ENCODE measurements at regions not wholly inside any gene's neighbourhood (a gene's known extent, or its start where the extent isn't known, plus 50 kb on each side); places are given as distances from the start of the nearest gene placed in this dataset.
A peak's percentile ranks its signal among the peaks of the same experiment; 100 is the strongest.

DNA sequence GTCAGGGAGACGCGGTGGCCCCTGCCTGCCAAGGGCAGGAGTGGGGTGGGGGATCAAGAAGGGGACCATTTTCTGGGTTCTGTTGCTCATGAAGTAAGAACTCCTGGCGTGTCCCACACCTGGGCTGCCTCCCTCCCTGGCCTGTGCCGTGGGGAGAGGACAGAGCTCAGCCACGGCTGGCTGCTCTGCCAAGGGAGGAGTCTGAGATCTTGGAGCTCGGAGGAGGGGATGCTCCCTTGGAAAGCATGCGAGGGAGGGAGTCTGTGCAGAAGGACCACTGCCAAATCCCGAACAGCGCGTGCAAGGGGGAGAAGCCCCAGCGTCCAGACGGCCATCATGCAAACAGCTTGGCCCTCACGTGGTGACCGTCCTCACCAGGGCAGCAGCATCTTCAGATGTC lies 64.2 kb upstream of the ZNF469 start:
- H3K4me1 ChIP-seq (ENCODE audit: low read depth) = no peaks in the 10 kb centered on the region
- TF ChIP-seq, protein P1, sequence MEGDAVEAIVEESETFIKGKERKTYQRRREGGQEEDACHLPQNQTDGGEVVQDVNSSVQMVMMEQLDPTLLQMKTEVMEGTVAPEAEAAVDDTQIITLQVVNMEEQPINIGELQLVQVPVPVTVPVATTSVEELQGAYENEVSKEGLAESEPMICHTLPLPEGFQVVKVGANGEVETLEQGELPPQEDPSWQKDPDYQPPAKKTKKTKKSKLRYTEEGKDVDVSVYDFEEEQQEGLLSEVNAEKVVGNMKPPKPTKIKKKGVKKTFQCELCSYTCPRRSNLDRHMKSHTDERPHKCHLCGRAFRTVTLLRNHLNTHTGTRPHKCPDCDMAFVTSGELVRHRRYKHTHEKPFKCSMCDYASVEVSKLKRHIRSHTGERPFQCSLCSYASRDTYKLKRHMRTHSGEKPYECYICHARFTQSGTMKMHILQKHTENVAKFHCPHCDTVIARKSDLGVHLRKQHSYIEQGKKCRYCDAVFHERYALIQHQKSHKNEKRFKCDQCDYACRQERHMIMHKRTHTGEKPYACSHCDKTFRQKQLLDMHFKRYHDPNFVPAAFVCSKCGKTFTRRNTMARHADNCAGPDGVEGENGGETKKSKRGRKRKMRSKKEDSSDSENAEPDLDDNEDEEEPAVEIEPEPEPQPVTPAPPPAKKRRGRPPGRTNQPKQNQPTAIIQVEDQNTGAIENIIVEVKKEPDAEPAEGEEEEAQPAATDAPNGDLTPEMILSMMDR (IDR thresholded peaks at IDR 0.05) = no peak
- ATAC-seq = no peak
- no peak overlapping the region for H3K4me3 ChIP-seq
- DNase-seq = no peak
- intact Hi-C loops (cut with DNase I, micrococcal nuclease) = no loop called here
- no peaks in the 10 kb centered on the region for H3K9me3 ChIP-seq
- no peaks in the 10 kb centered on the region for H3K36me3 ChIP-seq (ENCODE audit: low read depth)

DNA sequence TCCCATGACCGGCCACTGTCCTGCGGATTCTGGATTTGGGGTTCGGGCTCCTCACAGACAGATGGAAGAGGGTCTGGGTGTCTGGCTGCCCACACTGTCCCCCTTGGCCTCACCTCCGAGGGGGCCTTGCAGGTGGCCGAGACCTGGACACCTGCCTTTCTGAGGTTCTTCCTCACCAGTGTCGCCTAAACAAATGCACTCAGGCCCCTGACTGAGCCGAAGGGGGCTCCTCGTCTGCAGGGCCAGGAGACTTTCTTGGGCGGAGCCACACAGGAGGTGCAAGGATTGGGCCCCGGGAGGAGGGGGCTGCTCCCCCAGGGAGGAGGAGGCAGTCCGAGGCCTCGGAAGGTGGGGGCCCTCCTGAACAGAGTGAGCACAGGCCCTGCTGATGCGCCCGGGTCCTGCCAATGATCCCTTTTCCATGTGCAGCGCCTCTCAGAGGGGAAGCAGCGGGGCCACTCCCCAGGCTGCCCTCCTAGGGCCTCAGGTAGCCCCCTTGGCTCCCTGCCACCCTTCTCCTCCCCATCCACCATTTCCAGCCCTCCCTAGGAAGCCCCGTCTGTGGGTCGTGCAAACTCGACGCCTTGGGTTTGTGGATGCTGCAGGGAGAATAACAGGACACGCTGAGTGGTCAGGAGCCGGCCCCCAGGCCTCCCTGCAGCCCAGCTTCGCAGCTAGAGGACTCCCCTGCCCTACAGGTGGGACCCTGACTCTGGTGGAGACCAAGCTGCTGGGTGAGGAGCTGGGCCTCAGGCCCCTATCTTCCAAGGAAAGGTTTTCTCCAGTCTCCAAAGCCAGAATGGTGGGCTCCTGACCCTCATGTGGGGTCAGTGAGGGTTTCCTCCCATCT lies 63.4 kb upstream of the ZNF469 start:
- Histone ChIP-seq H3K4me1 (ENCODE audit: low read depth) (no peaks in the 10 kb centered on the region), H3K9me3 (no peaks in the 10 kb centered on the region), H3K36me3 (ENCODE audit: low read depth) (no peaks in the 10 kb centered on the region), H3K4me3 (no peak overlapping the region)
- no peak for ATAC-seq
- intact Hi-C loops (cut with DNase I, micrococcal nuclease) = no loop called here
- DNase-seq = peak in 1 of 3 donors; percentile 29
- TF ChIP-seq, protein P1 (IDR thresholded peaks at IDR 0.05) = no peak

DNA sequence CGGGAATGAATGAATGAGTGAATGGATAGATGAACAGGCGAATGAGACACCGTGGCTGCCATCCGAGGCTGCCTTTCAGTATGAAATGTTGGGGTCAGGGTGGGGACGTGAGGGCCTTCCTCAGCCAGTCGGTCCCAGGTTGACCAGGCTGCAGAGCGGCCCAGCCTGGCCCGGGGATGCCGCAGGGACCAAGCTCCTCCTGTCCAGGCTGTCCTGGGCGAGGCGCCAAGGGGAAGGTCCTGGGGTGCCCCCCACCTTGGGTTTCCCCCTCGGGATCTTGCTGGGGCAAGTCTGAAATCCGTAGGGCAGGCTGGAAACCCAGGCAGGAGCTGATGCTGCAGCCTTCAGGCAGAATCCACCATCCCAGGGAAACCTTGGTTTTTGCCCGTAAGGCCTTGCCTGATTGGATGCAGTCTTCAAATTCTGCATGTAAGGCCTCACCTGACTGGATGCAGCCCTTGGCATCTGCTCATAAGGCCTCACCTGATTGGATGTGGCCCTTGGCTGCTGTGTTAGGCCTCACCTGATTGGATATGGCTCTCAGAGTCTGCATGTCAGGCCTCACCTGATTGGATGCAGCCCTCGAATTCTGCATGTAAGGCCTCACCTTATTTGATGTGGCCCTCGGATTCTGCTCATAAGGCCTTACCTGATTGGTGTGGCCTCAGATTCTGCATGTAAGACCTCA lies 61.7 kb upstream of the ZNF469 start:
- Histone ChIP-seq H3K4me3 (no peak overlapping the region), H3K36me3 (ENCODE audit: low read depth) (no peaks in the 10 kb centered on the region), H3K4me1 (ENCODE audit: low read depth) (no peaks in the 10 kb centered on the region), H3K9me3 (no peaks in the 10 kb centered on the region)
- peak in 1 of 3 donors; percentile 36 for DNase-seq
- intact Hi-C loops (cut with DNase I, micrococcal nuclease) = no loop called here
- ATAC-seq = no peak
- TF ChIP-seq, protein P1 (IDR thresholded peaks at IDR 0.05) = no peak

DNA sequence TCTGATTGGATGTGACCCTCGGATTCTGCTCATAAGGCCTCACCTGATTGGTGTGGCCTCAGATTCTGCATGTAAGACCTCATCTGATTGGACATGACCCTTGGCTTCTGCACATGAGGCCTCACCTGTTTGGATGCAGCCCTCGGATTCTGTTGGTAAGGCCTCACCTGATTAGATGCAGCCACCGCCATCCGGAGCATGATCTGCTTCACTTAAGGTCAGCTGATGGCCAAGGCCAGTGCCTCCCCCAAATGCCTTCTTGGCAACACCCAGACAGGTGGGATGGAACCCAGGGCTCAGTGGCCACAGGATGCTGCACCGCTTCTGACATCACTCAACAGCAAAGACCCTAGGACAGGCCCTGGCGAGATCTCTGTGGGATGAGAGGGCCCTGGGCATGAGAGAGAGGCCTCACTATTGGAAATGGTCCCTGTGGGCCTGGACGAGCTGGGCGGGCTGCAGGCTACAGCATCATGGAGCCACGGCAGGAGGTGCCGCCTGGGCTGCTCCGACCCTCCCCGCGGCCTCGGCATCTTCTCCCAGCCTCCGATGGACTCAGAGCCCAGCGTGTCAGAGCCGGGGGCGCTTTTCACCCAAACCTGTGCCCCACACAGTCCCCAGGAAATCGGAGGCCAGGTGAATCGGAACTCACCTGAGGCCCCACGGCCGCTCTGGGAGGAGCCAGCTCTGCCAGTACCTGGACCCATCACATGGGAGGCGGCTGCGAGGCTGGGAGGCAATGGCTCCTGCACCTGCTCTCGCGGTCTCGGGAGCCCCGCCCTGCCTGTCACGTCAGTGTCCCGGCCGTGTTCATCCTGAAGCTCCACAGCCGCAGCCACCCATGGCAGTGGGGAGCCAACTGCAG lies 60.9 kb upstream of the ZNF469 start:
- intact Hi-C loops (cut with DNase I, micrococcal nuclease) = no loop called here
- ATAC-seq = no peak
- Histone ChIP-seq H3K36me3 (ENCODE audit: low read depth) (no peaks in the 10 kb centered on the region), H3K4me1 (ENCODE audit: low read depth) (no peaks in the 10 kb centered on the region), H3K9me3 (no peaks in the 10 kb centered on the region), H3K4me3 (no peak overlapping the region)
- peak in 1 of 3 donors; percentile 23 for DNase-seq
- TF ChIP-seq, protein P1 (IDR thresholded peaks at IDR 0.05) = no peak

DNA sequence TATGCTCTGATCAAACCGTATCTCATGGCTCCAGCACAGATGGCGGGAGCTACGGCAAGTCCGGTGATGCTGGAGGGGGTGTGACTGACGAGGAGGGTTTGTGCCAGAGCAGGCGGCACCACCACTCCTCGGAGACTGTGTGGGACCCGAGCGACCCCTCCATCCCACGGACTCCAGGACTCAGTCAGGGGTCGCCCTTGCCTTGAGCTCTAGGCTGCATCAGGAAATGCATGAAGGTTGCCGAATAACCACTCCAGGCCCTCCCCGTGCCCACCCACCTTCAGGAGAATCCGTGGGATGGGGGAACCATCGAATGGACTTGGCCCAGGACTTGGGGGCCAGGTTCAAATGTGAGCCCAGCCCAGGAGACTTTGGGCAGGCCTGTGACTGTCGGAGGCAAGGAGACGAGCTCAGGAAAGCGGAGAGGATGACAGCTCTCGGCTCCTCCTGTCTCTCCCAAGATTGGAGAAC lies 60.2 kb upstream of the ZNF469 start:
- no peaks in the 10 kb centered on the region for H3K4me1 ChIP-seq (ENCODE audit: low read depth)
- intact Hi-C loops (cut with DNase I, micrococcal nuclease) = no loop called here
- DNase-seq = no peak
- no peak for ATAC-seq
- no peaks in the 10 kb centered on the region for H3K9me3 ChIP-seq
- no peaks in the 10 kb centered on the region for H3K36me3 ChIP-seq (ENCODE audit: low read depth)
- H3K4me3 ChIP-seq = no peak overlapping the region
- TF ChIP-seq, protein P1 (IDR thresholded peaks at IDR 0.05) = no peak
